Endothelial cell of umbilical vein (primary cell): ENCODE measurements at regions not wholly inside any gene's neighbourhood (a gene's known extent, or its start where the extent isn't known, plus 50 kb on each side); places are given as distances from the start of the nearest gene placed in this dataset.

ENCODE experiments used
- BruUV-seq: library from RNA; stranded (reverse); fragments of 400-500 nt; replicated peaks from 2 replicates; lab custom pipeline; 2021; lab: Mats Ljungman, UMichigan
- CTCF ChIA-PET: fragments of 300-600, 350-600 bp; sonication (Branson Sonifier 250); formaldehyde crosslinking; loops from one replicate; lab custom pipeline; 2021; ENCODE audit warnings: antibody characterized with exemption, inconsistent platforms; lab: Charles Lee
- POLR2A ChIA-PET: fragments of 300-600, 350-600 bp; sonication (Branson Sonifier 250); formaldehyde crosslinking; loops from one replicate; lab custom pipeline; 2021; ENCODE audit warnings: antibody characterized with exemption, inconsistent platforms; lab: Charles Lee
- DNase-seq: peaks from one replicate; pipeline ENCODE4 v3.0.0-alpha.2; 2011; ENCODE audit warnings: low read depth, low spot score
- FAIRE-seq: peaks from 2 replicates; lab custom pipeline; 2011; peaks lifted over from hg19 to GRCh38; lab: Jason Lieb, UNC
- H2AFZ ChIP-seq: 2 replicates; pipeline ENCODE4 v1.6.0; 2012; ENCODE audit warnings: low read depth, low read length, control low read depth, inconsistent platforms
- H3K27ac ChIP-seq: 2 replicates; pipeline ENCODE4 v1.5.1; 2011; ENCODE audit warnings: low read depth, mild to moderate bottlenecking, control low read depth, low read length, moderate library complexity; ENCODE audit not compliant: insufficient read depth
- H3K27me3 ChIP-seq, 2 experiments: 2 replicates each; pipeline versions ENCODE4 v1.6.0 to v1.6.1; 2011; ENCODE audit warnings: low read length in 2 of 2, mixed read lengths in 1 of 2; ENCODE audit not compliant: control insufficient read depth in 2 of 2, insufficient read depth in 2 of 2
- H3K36me3 ChIP-seq, 2 experiments: 2 replicates in 1 of 2; 3 replicates in 1 of 2; pipeline ENCODE4 v1.5.1; 2011; ENCODE audit warnings: low read length in 2 of 2, mild to moderate bottlenecking in 1 of 2, moderate library complexity in 1 of 2; ENCODE audit not compliant: control insufficient read depth in 2 of 2, insufficient read depth in 2 of 2; ENCODE audit errors: extremely low read depth in 1 of 2
- H3K4me1 ChIP-seq: 3 replicates; pipeline ENCODE4 v1.5.1; 2011; ENCODE audit warnings: mild to moderate bottlenecking, low read length; ENCODE audit not compliant: control insufficient read depth, insufficient read depth; ENCODE audit errors: extremely low read depth
- H3K4me2 ChIP-seq: 2 replicates; pipeline ENCODE4 v1.6.1; 2011; ENCODE audit warnings: low read length, control low read depth, mixed read lengths; ENCODE audit not compliant: insufficient read depth
- H3K4me3 ChIP-seq, 3 experiments: fragments of 200-600 bp in 1 of 3; sonication (generic), shearing (Covaris generic) in 1 of 3; replicated peaks in 1 of 3; 2 replicates each; pipeline ENCODE4 v1.5.1; 2011 to 2016; ENCODE audit warnings: control low read depth in 3 of 3, low read length in 3 of 3, mild to moderate bottlenecking in 2 of 3, inconsistent platforms in 1 of 3, low read depth in 1 of 3, moderate library complexity in 1 of 3; ENCODE audit not compliant: insufficient read depth in 1 of 3
- H3K79me2 ChIP-seq: 2 replicates; pipeline ENCODE4 v1.6.0; 2012; ENCODE audit warnings: low read length, inconsistent platforms; ENCODE audit not compliant: control insufficient read depth, insufficient read depth
- H3K9ac ChIP-seq: replicated peaks from 2 replicates; pipeline ENCODE3; 2011; ENCODE audit warnings: low read length, control low read depth; ENCODE audit not compliant: insufficient read depth; ENCODE audit errors: extremely low read depth
- H3K9me1 ChIP-seq: replicated peaks from 3 replicates; pipeline ENCODE4 v1.6.0; 2011; ENCODE audit warnings: mild to moderate bottlenecking, low read length; ENCODE audit not compliant: control insufficient read depth, insufficient read depth; ENCODE audit errors: extremely low read depth
- H3K9me3 ChIP-seq: replicated peaks from 2 replicates; pipeline ENCODE4 v1.5.1; 2012; ENCODE audit warnings: low read length, inconsistent platforms; ENCODE audit not compliant: control insufficient read depth, insufficient read depth
- H4K20me1 ChIP-seq: replicated peaks from 2 replicates; pipeline ENCODE3; 2011; ENCODE audit warnings: mild to moderate bottlenecking, low read length; ENCODE audit not compliant: control insufficient read depth, insufficient read depth; ENCODE audit errors: extremely low read depth
- EZH2 ChIP-seq: IDR thresholded peaks from 2 replicates; pipeline ENCODE4 v1.6.1; 2012; ENCODE audit warnings: borderline replicate concordance, low read depth, mild to moderate bottlenecking, moderate library complexity, low read length, inconsistent platforms; ENCODE audit not compliant: severe bottlenecking
- FOS ChIP-seq: IDR thresholded peaks from 2 replicates; pipeline ENCODE4 v1.6.1; 2011; ENCODE audit warnings: mild to moderate bottlenecking, low read length, moderate library complexity, borderline replicate concordance; ENCODE audit not compliant: insufficient read depth
- GATA2 ChIP-seq: IDR thresholded peaks from 2 replicates; pipeline ENCODE4 v1.7.0; 2011; ENCODE audit warnings: low read depth, mild to moderate bottlenecking, moderate library complexity, mixed read lengths, low read length; ENCODE audit not compliant: insufficient read length, insufficient read depth
- JUN ChIP-seq: IDR thresholded peaks from 2 replicates; pipeline ENCODE4 v1.6.1; 2011; ENCODE audit warnings: borderline replicate concordance, low read depth; ENCODE audit not compliant: insufficient read length, insufficient read depth
- MAX ChIP-seq: IDR thresholded peaks from 2 replicates; pipeline ENCODE4 v1.6.1; 2011; ENCODE audit not compliant: insufficient read depth, insufficient read length
- MYC ChIP-seq: IDR thresholded peaks from one replicate; pipeline ENCODE4 v1.6.1; 2011; ENCODE audit warnings: mild to moderate bottlenecking, low read depth, low read length
- POLR2A ChIP-seq: IDR thresholded peaks from 2 replicates; pipeline ENCODE4 v1.6.1; 2012; ENCODE audit warnings: low read depth, mild to moderate bottlenecking, control low read depth, low read length
- POLR2AphosphoS5 ChIP-seq: IDR thresholded peaks from 2 replicates; pipeline ENCODE4 v1.6.1; 2012; ENCODE audit warnings: low read depth, mild to moderate bottlenecking, control low read depth, low read length, moderate library complexity; ENCODE audit not compliant: insufficient read depth
- dilution Hi-C: fragments of 300-500 bp; cut with MboI; formaldehyde crosslinking; loops from one replicate; pipeline ENCODE4 v1.15.0; 2019; ENCODE audit warnings: low sequenced_read_pairs; ENCODE audit not compliant: extremely low pct_ligation_motif_present
- intact Hi-C: fragments of 100-400 bp; cut with micrococcal nuclease; formaldehyde crosslinking; loops from one replicate; pipeline ENCODE4 v1.10.0; 2022
- TF ChIP-seq, protein P1 (sequence below), 2 donors: IDR thresholded peaks; 1 replicate in 1 of 2; 2 replicates in 1 of 2; pipeline ENCODE4 v1.5.1; 2011; ENCODE audit warnings: low read length in 2 of 2, mild to moderate bottlenecking in 2 of 2, moderate library complexity in 2 of 2, control low read depth in 1 of 2, inconsistent platforms in 1 of 2, low read depth in 1 of 2; ENCODE audit not compliant: insufficient read depth in 1 of 2; ENCODE audit errors: extremely low read depth in 1 of 2

GRCh38 chr6:14313248-14313647, 195.7 kb downstream of the CD83 start:
- no peaks in the 10 kb centered on the region for H3K4me1 ChIP-seq
- H3K4me3 ChIP-seq: no peak overlapping the region
- CTCF ChIA-PET: no interaction called here
- TF ChIP-seq MAX (no peak), POLR2AphosphoS5 (no peak), EZH2 (no peak)
- TF ChIP-seq, protein P1, sequence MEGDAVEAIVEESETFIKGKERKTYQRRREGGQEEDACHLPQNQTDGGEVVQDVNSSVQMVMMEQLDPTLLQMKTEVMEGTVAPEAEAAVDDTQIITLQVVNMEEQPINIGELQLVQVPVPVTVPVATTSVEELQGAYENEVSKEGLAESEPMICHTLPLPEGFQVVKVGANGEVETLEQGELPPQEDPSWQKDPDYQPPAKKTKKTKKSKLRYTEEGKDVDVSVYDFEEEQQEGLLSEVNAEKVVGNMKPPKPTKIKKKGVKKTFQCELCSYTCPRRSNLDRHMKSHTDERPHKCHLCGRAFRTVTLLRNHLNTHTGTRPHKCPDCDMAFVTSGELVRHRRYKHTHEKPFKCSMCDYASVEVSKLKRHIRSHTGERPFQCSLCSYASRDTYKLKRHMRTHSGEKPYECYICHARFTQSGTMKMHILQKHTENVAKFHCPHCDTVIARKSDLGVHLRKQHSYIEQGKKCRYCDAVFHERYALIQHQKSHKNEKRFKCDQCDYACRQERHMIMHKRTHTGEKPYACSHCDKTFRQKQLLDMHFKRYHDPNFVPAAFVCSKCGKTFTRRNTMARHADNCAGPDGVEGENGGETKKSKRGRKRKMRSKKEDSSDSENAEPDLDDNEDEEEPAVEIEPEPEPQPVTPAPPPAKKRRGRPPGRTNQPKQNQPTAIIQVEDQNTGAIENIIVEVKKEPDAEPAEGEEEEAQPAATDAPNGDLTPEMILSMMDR (IDR thresholded peaks at IDR 0.05; ENCODE audit: extremely low read depth in 1 of 2, insufficient read depth in 1 of 2, low read depth in 1 of 2, low read length in 2 of 2): no peak
- BruUV-seq: no TSS peak
- no peaks in the 10 kb centered on the region for H3K27me3 ChIP-seq
- FAIRE-seq (no peak), DNase-seq (no peak)
- dilution Hi-C loops (no loop called here), intact Hi-C loops (no loop called here)
- no peak overlapping the region for H3K4me2 ChIP-seq
- H2AFZ ChIP-seq: no peak overlapping the region
- no peaks in the 10 kb centered on the region for H3K36me3 ChIP-seq
- no peaks in the 10 kb centered on the region for H3K9me3 ChIP-seq
- H3K79me2 ChIP-seq: no peaks in the 10 kb centered on the region
- no peak overlapping the region for H3K27ac ChIP-seq
- no peaks in the 10 kb centered on the region for H4K20me1 ChIP-seq
- H3K9ac ChIP-seq: no peak overlapping the region
- H3K9me1 ChIP-seq: no peaks in the 10 kb centered on the region
- POLR2A ChIA-PET: no interaction called here

GRCh38 chr6:14315353-14315752, 197.8 kb downstream of the CD83 start:
- dilution Hi-C loops: no loop called here
- DNase-seq: no peak
- Histone ChIP-seq H3K27me3 (no peaks in the 10 kb centered on the region), H3K9ac (no peak overlapping the region), H2AFZ (no peak overlapping the region), H3K27ac (no peak overlapping the region), H3K9me1 (no peaks in the 10 kb centered on the region), H3K36me3 (no peaks in the 10 kb centered on the region), H4K20me1 (no peaks in the 10 kb centered on the region), H3K79me2 (no peaks in the 10 kb centered on the region), H3K4me1 (no peaks in the 10 kb centered on the region), H3K9me3 (no peaks in the 10 kb centered on the region), H3K4me3 (no peak overlapping the region), H3K4me2 (no peak overlapping the region)
- POLR2A ChIA-PET: no interaction called here
- no peak for FAIRE-seq
- intact Hi-C loops: no loop called here
- CTCF ChIA-PET: no interaction called here
- TF ChIP-seq MAX (no peak), FOS (no peak), GATA2 (no peak), MYC (no peak), JUN (no peak), POLR2AphosphoS5 (no peak), POLR2A (no peak), EZH2 (no peak)
- TF ChIP-seq, protein P1 (IDR thresholded peaks at IDR 0.05; ENCODE audit: extremely low read depth in 1 of 2, insufficient read depth in 1 of 2, low read depth in 1 of 2, low read length in 2 of 2): no peak
- BruUV-seq: no TSS peak
